WTC11 (cell line): ENCODE measurements at regions not wholly inside any gene's neighbourhood (a gene's known extent, or its start where the extent isn't known, plus 50 kb on each side); places are given as distances from the start of the nearest gene placed in this dataset.

Experiments
- ATF1 ChIP-seq: sonication (generic); formaldehyde crosslinking; IDR thresholded peaks from 2 replicates; pipeline ENCODE4 v1.8.1; 2023; ENCODE audit warnings: mild to moderate bottlenecking, moderate library complexity, missing genetic modification reagents
- CTCF ChIP-seq: fragments of 200-600 bp; IDR thresholded peaks from 2 replicates; pipeline ENCODE4 v1.8.0; 2022; ENCODE audit warnings: antibody characterized with exemption
- MAX ChIP-seq: sonication (generic); formaldehyde crosslinking; IDR thresholded peaks from 2 replicates; pipeline ENCODE4 v1.8.0; 2022; ENCODE audit warnings: mild to moderate bottlenecking, missing genetic modification reagents
- PREB ChIP-seq: sonication (generic); formaldehyde crosslinking; IDR thresholded peaks from 2 replicates; pipeline ENCODE4 v1.8.1; 2022; ENCODE audit warnings: mild to moderate bottlenecking, missing genetic modification reagents, moderate library complexity, borderline replicate concordance
- ZNF396 ChIP-seq: fragments of 250-450 bp; sonication (Bioruptor Pico); IDR thresholded peaks from 2 replicates; pipeline ENCODE4 v1.8.0; 2021; ENCODE audit warnings: mild to moderate bottlenecking, moderate library complexity, borderline replicate concordance

GRCh38 chr18:67964462-67964861, 447.9 kb upstream of the DSEL start:
- TF ChIP-seq CTCF (no peak), PREB (CRISPR knock-in tag) (no peak), ZNF396 (CRISPR knock-in tag) (no peak), MAX (no peak), ATF1 (CRISPR knock-in tag) (no peak)
